H9 (cell line): ENCODE measurements at regions not wholly inside any gene's neighbourhood (a gene's known extent, or its start where the extent isn't known, plus 50 kb on each side); places are given as distances from the start of the nearest gene placed in this dataset.

Experiments used
- DNase-seq: peaks from one replicate; pipeline ENCODE4 v3.0.0-alpha.2; 2017
- H2AFZ ChIP-seq: one replicate; pipeline ENCODE4 v1.6.1; 2013; ENCODE audit warnings: mild to moderate bottlenecking, low read length, control low read depth, moderate library complexity
- H2AK5ac ChIP-seq: 2 replicates; pipeline ENCODE4 v1.6.1; 2013; ENCODE audit warnings: low read length, control low read depth, mixed read lengths; ENCODE audit not compliant: insufficient read length
- H2BK120ac ChIP-seq: one replicate; pipeline ENCODE4 v1.6.1; 2013; ENCODE audit warnings: low read depth, mild to moderate bottlenecking, low read length, control low read depth, inconsistent platforms; ENCODE audit not compliant: poor library complexity, severe bottlenecking
- H2BK12ac ChIP-seq: 2 replicates; pipeline ENCODE4 v1.6.1; 2013; ENCODE audit warnings: low read length, control low read depth, mixed read lengths, low read depth; ENCODE audit not compliant: insufficient read length
- H2BK15ac ChIP-seq: 2 replicates; pipeline ENCODE4 v1.6.1; 2013; ENCODE audit warnings: low read depth, low read length, control low read depth
- H2BK20ac ChIP-seq: one replicate; pipeline ENCODE4 v1.6.1; 2013; ENCODE audit warnings: low read depth, mild to moderate bottlenecking, low read length, control low read depth, inconsistent platforms; ENCODE audit not compliant: poor library complexity, severe bottlenecking
- H2BK5ac ChIP-seq: 2 replicates; pipeline ENCODE4 v1.6.1; 2013; ENCODE audit warnings: low read length, control low read depth, mixed read lengths; ENCODE audit not compliant: insufficient read length
- H3K14ac ChIP-seq: 2 replicates; pipeline ENCODE4 v1.6.1; 2013; ENCODE audit warnings: low read length, control low read depth; ENCODE audit not compliant: insufficient read depth
- H3K18ac ChIP-seq: 2 replicates; pipeline ENCODE4 v1.6.1; 2013; ENCODE audit warnings: low read depth, mild to moderate bottlenecking, mixed read lengths, low read length, control low read depth; ENCODE audit not compliant: insufficient read length
- H3K23ac ChIP-seq: 2 replicates; pipeline ENCODE4 v1.6.1; 2013; ENCODE audit warnings: low read length, control low read depth, mixed read lengths, low read depth; ENCODE audit not compliant: insufficient read length
- H3K23me2 ChIP-seq: 2 replicates; pipeline ENCODE4 v1.6.1; 2013; ENCODE audit warnings: low read depth, mild to moderate bottlenecking, mixed read lengths, low read length, control low read depth; ENCODE audit not compliant: insufficient read length, poor library complexity, severe bottlenecking
- H3K27ac ChIP-seq: 2 replicates; pipeline ENCODE4 v1.5.1; 2013; ENCODE audit warnings: low read length, control low read depth, mixed read lengths, low read depth; ENCODE audit not compliant: insufficient read length
- H3K27me3 ChIP-seq: 2 replicates; pipeline ENCODE4 v1.6.1; 2013; ENCODE audit warnings: low read length, control low read depth, inconsistent platforms; ENCODE audit not compliant: insufficient read depth
- H3K4ac ChIP-seq: 2 replicates; pipeline ENCODE4 v1.6.1; 2013; ENCODE audit warnings: low read depth, mild to moderate bottlenecking, control low read depth, inconsistent platforms, low read length, moderate library complexity
- H3K4me1 ChIP-seq: 2 replicates; pipeline ENCODE4 v1.6.1; 2013; ENCODE audit warnings: low read length, control low read depth, inconsistent platforms; ENCODE audit not compliant: insufficient read depth
- H3K4me2 ChIP-seq: 2 replicates; pipeline ENCODE4 v1.6.1; 2013; ENCODE audit warnings: low read length, control low read depth, mixed read lengths; ENCODE audit not compliant: insufficient read length, insufficient read depth
- H3K56ac ChIP-seq: 2 replicates; pipeline ENCODE4 v1.6.1; 2013; ENCODE audit warnings: low read depth, mild to moderate bottlenecking, mixed read lengths, low read length, control low read depth; ENCODE audit not compliant: insufficient read length
- H3K79me1 ChIP-seq: 2 replicates; pipeline ENCODE4 v1.6.1; 2013; ENCODE audit warnings: low read depth, mild to moderate bottlenecking, moderate library complexity, low read length, control low read depth, inconsistent platforms; ENCODE audit not compliant: insufficient read depth, poor library complexity, severe bottlenecking
- H3K79me2 ChIP-seq: 2 replicates; pipeline ENCODE4 v1.6.1; 2013; ENCODE audit warnings: low read length, control low read depth, inconsistent platforms; ENCODE audit not compliant: insufficient read depth
- H3K9ac ChIP-seq: 2 replicates; pipeline ENCODE4 v1.6.1; 2013; ENCODE audit warnings: low read length, control low read depth, mixed read lengths; ENCODE audit not compliant: insufficient read length; ENCODE audit errors: extremely low read depth
- H3K9me3 ChIP-seq: one replicate; pipeline ENCODE4 v1.6.1; 2013; ENCODE audit warnings: low read depth, low read length, inconsistent platforms; ENCODE audit not compliant: control insufficient read depth
- H3T11ph ChIP-seq: one replicate; pipeline ENCODE4 v1.6.1; 2013; ENCODE audit warnings: mild to moderate bottlenecking, low read length, control low read depth, inconsistent platforms
- H4K20me1 ChIP-seq: one replicate; pipeline ENCODE4 v1.6.1; 2013; ENCODE audit not compliant: control insufficient read depth, insufficient read length, insufficient read depth
- H4K5ac ChIP-seq: 2 replicates; pipeline ENCODE4 v1.6.1; 2013; ENCODE audit warnings: low read depth, mild to moderate bottlenecking, mixed read lengths, low read length, control low read depth; ENCODE audit not compliant: insufficient read length
- H4K8ac ChIP-seq: replicated peaks from 2 replicates; pipeline ENCODE4 v1.6.1; 2013; ENCODE audit warnings: low read length, control low read depth, mixed read lengths, low read depth; ENCODE audit not compliant: insufficient read length
- H4K91ac ChIP-seq: 2 replicates; pipeline ENCODE4 v1.6.1; 2013; ENCODE audit warnings: low read depth, mild to moderate bottlenecking, moderate library complexity, mixed read lengths, low read length, control low read depth; ENCODE audit not compliant: insufficient read length
- H3K27ac Mint-ChIP-seq, 3 experiments: 2 replicates in 2 of 3; 3 replicates in 1 of 3; pipeline ENCODE4 v1.8.0; 2020 to 2021; ENCODE audit warnings: mixed read lengths in 3 of 3, mild to moderate bottlenecking in 1 of 3, moderate library complexity in 1 of 3
- H3K27me3 Mint-ChIP-seq: 2 replicates; pipeline ENCODE4 v1.8.0; 2021; ENCODE audit warnings: low read depth, mild to moderate bottlenecking, moderate library complexity, mixed read lengths
- H3K36me3 Mint-ChIP-seq, 3 experiments: 2 replicates in 2 of 3; 3 replicates in 1 of 3; pipeline ENCODE4 v1.8.0; 2020 to 2021; ENCODE audit warnings: low read depth in 3 of 3, mixed read lengths in 3 of 3; ENCODE audit not compliant: insufficient read depth in 1 of 3
- H3K4me1 Mint-ChIP-seq, 2 experiments: 2 replicates each; pipeline ENCODE4 v1.8.0; 2020; ENCODE audit warnings: mixed read lengths in 2 of 2
- H3K4me3 Mint-ChIP-seq, 2 experiments: 2 replicates in 1 of 2; 3 replicates in 1 of 2; pipeline ENCODE4 v1.8.0; 2020 to 2021; ENCODE audit warnings: mild to moderate bottlenecking in 2 of 2, mixed read lengths in 2 of 2, moderate library complexity in 1 of 2
- H3K9me3 Mint-ChIP-seq, 2 experiments: 2 replicates in 1 of 2; 3 replicates in 1 of 2; pipeline ENCODE4 v1.8.0; 2020; ENCODE audit warnings: mild to moderate bottlenecking in 2 of 2, mixed read lengths in 2 of 2, moderate library complexity in 1 of 2
- CTCF ChIP-seq: fragments of 200-600 bp; sonication (generic); conservative IDR thresholded peaks from 3 replicates; pipeline ENCODE4 v1.8.0; 2021; ENCODE audit warnings: antibody characterized with exemption, mild to moderate bottlenecking
- WGBS: extraction: QIAGEN DNeasy Blood & Tissue Kit; methylation state at CpG from one replicate; pipeline ENCODE4 v1.1.7; 2013; ENCODE audit warnings: missing lambda C conversion rate, low lambda C conversion rate, mixed read lengths; ENCODE audit not compliant: insufficient read length; ENCODE audit errors: extremely low coverage; 5-methylcytosine and 5-hydroxymethylcytosine counted together

- no peak overlapping the region for H3K4me3 Mint-ChIP-seq
- H3K4me1 Mint-ChIP-seq, result peaks cover 25 to 26% of the 10 kb centered on the region in 2 experiments
- no peak overlapping the region for H3K14ac ChIP-seq
- H4K5ac ChIP-seq, result no peak overlapping the region
- DNase-seq, result no peak
- no peaks in the 10 kb centered on the region for H3K27me3 ChIP-seq
- no peak overlapping the region for H3K23ac ChIP-seq
- no peak overlapping the region for H3K27ac Mint-ChIP-seq
- no peak overlapping the region for H2AFZ ChIP-seq
- no peak for TF ChIP-seq CTCF
- H2BK15ac ChIP-seq, result no peak overlapping the region
- H3K4me2 ChIP-seq, result no peak overlapping the region
- H2BK12ac ChIP-seq, result no peak overlapping the region
- H2BK20ac ChIP-seq, result no peak overlapping the region
- no peak overlapping the region for H3K27ac ChIP-seq
- H2AK5ac ChIP-seq, result no peak overlapping the region
- no peak overlapping the region for H2BK5ac ChIP-seq
- H3K4ac ChIP-seq, result no peak overlapping the region
- H3K9ac ChIP-seq, result no peak overlapping the region
- peaks cover 2 to 4% of the 10 kb centered on the region in 2 experiments; a peak in 3 of 5 replicates for H3K9me3 Mint-ChIP-seq
- no peaks in the 10 kb centered on the region for H4K20me1 ChIP-seq
- H2BK120ac ChIP-seq, result no peak overlapping the region
- no CpG with 5 or more reads among the region's 2 CpGs for WGBS
- no peaks in the 10 kb centered on the region for H3K23me2 ChIP-seq
- no peaks in the 10 kb centered on the region for H3K79me1 ChIP-seq
- peaks cover 0 to 14% (median 0%) of the 10 kb centered on the region in 3 experiments; a peak in 1 of 7 replicates for H3K36me3 Mint-ChIP-seq
- H4K91ac ChIP-seq, result no peak overlapping the region
- no peak overlapping the region for H4K8ac ChIP-seq
- H3K18ac ChIP-seq, result no peak overlapping the region
- H3K27me3 Mint-ChIP-seq, result no peaks in the 10 kb centered on the region; the same call in 1 of the 2 replicates
- no peak overlapping the region for H3T11ph ChIP-seq
- H3K56ac ChIP-seq, result no peak overlapping the region
- H3K9me3 ChIP-seq, result no peaks in the 10 kb centered on the region
- H3K4me1 ChIP-seq, result no peaks in the 10 kb centered on the region; the same call in 1 of the 2 replicates
- no peaks in the 10 kb centered on the region for H3K79me2 ChIP-seq
Observed at GRCh38 chr21:28740125-28740524, 252.6 kb downstream of the LTN1 start.
